HCT116 (cell line): ENCODE measurements at regions not wholly inside any gene's neighbourhood (a gene's known extent, or its start where the extent isn't known, plus 50 kb on each side); places are given as distances from the start of the nearest gene placed in this dataset.
"Not testable (repeated sequence)": the region's sequence is repeated elsewhere in the genome, so short reads cannot be mapped to it uniquely, and the experiment has no call there.

Source experiments
- ATAC-seq: fragments of 200-7000 bp; cut with Tn5 transposase; 2 replicates; pipeline ENCODE4 v1.9.1; 2020; ENCODE audit warnings: mild to moderate bottlenecking, moderate library complexity
- BruUV-seq: library from RNA; stranded (reverse); fragments of 400-500 nt; replicated peaks from 2 replicates; lab custom pipeline; 2021; lab: Mats Ljungman, UMichigan
- CTCF ChIA-PET: fragments of 300-600 bp; sonication (Branson Sonifier 250); formaldehyde crosslinking; loops from one replicate; lab custom pipeline; 2021; ENCODE audit warnings: antibody characterized with exemption; lab: Charles Lee
- POLR2A ChIA-PET: fragments of 300-600, 350-600 bp; sonication (Branson Sonifier 250); formaldehyde crosslinking; loops from one replicate; lab custom pipeline; 2021; ENCODE audit warnings: antibody characterized with exemption; lab: Charles Lee
- RAD21 ChIA-PET, 2 experiments: fragments of 300-600 bp; sonication (Branson Sonifier 250); formaldehyde crosslinking; loops; one replicate each; lab custom pipeline; 2023; ENCODE audit warnings: low total read pairs in 2 of 2; ENCODE audit not compliant: uncharacterized antibody in 2 of 2, unreplicated experiment in 2 of 2, low non-redundant PET in 1 of 2; lab: Charles Lee
- DNase-seq: peaks from one replicate; pipeline ENCODE4 v3.0.0-alpha.2; 2010; ENCODE audit warnings: low read depth, low spot score
- H2AFZ ChIP-seq: fragments of 200-600 bp; shearing (Covaris generic), sonication (generic); 2 replicates; pipeline ENCODE4 v1.6.1; 2017; ENCODE audit warnings: low read depth, mixed run types, mixed read lengths, antibody characterized with exemption, low read length; ENCODE audit not compliant: poor library complexity, severe bottlenecking
- H3K27ac ChIP-seq: 2 replicates; pipeline ENCODE4 v1.5.1; 2012; ENCODE audit warnings: low read depth, low read length
- H3K27me3 ChIP-seq: fragments of 200-600 bp; sonication (generic); 2 replicates; pipeline ENCODE4 v1.6.1; 2016; ENCODE audit warnings: mixed run types, low read length, mixed read lengths; ENCODE audit not compliant: insufficient read depth
- H3K36me3 ChIP-seq, 2 experiments: fragments of 200-500 bp in 1 of 2; fragments of 200-600 bp in 1 of 2; sonication (Bioruptor generic) in 1 of 2; sonication (generic) in 1 of 2; 2 replicates each; pipeline versions ENCODE4 v1.5.1 to v1.6.1; 2014 to 2016; ENCODE audit warnings: low read length in 2 of 2, inconsistent platforms in 1 of 2, mixed read lengths in 1 of 2, mixed run types in 1 of 2; ENCODE audit not compliant: insufficient read depth in 2 of 2, control insufficient read depth in 1 of 2
- H3K4me1 ChIP-seq, 2 experiments: fragments of 200-600 bp in 1 of 2; sonication (generic) in 1 of 2; 2 replicates each; pipeline versions ENCODE4 v1.5.1 to v1.6.1; 2012 to 2017; ENCODE audit warnings: low read length in 2 of 2, inconsistent platforms in 1 of 2, mild to moderate bottlenecking in 1 of 2, mixed read lengths in 1 of 2, mixed run types in 1 of 2, moderate library complexity in 1 of 2; ENCODE audit not compliant: insufficient read depth in 2 of 2, control insufficient read depth in 1 of 2
- H3K4me2 ChIP-seq: fragments of 200-600 bp; sonication (generic); 2 replicates; pipeline ENCODE4 v1.6.1; 2017; ENCODE audit warnings: mixed run types, low read length, mixed read lengths
- H3K4me3 ChIP-seq, 2 experiments: fragments of 200-600 bp in 1 of 2; sonication (generic) in 1 of 2; replicated peaks in 1 of 2; 2 replicates each; pipeline ENCODE4 v1.5.1; 2011 to 2016; ENCODE audit warnings: low read length in 2 of 2, control low read depth in 1 of 2, low read depth in 1 of 2, mild to moderate bottlenecking in 1 of 2, mixed read lengths in 1 of 2, mixed run types in 1 of 2
- H3K79me2 ChIP-seq: fragments of 200-600 bp; sonication (generic); 2 replicates; pipeline ENCODE4 v1.6.1; 2017; ENCODE audit warnings: mild to moderate bottlenecking, mixed run types, low read length, moderate library complexity, mixed read lengths; ENCODE audit not compliant: insufficient read depth
- H3K9ac ChIP-seq: fragments of 200-600 bp; sonication (generic); 2 replicates; pipeline ENCODE4 v1.6.1; 2016; ENCODE audit warnings: low read length, mixed read lengths
- H3K9me2 ChIP-seq: fragments of 200-600 bp; sonication (generic), shearing (Covaris generic); 2 replicates; pipeline ENCODE4 v1.6.1; 2017; ENCODE audit warnings: mixed run types, mild to moderate bottlenecking, moderate library complexity; ENCODE audit not compliant: insufficient read depth
- H3K9me3 ChIP-seq, 2 experiments: fragments of 200-500 bp in 1 of 2; fragments of 200-600 bp in 1 of 2; sonication (Bioruptor generic) in 1 of 2; sonication (generic) in 1 of 2; 2 replicates each; pipeline ENCODE4 v1.6.1; 2014 to 2017; ENCODE audit warnings: low read length in 2 of 2, mixed read lengths in 2 of 2, inconsistent platforms in 1 of 2, low read depth in 1 of 2, mild to moderate bottlenecking in 1 of 2, mixed run types in 1 of 2, moderate library complexity in 1 of 2; ENCODE audit not compliant: control insufficient read depth in 1 of 2, insufficient read depth in 1 of 2
- H4K20me1 ChIP-seq: fragments of 200-600 bp; sonication (generic), shearing (Covaris generic); 2 replicates; pipeline ENCODE4 v1.6.1; 2017; ENCODE audit warnings: mixed run types, mild to moderate bottlenecking, moderate library complexity; ENCODE audit not compliant: insufficient read depth
- RAD21 ChIP-seq: IDR thresholded peaks from 2 replicates; pipeline ENCODE4 v1.6.1; 2012; ENCODE audit warnings: low read depth, mild to moderate bottlenecking
- intact Hi-C: fragments of 100-400 bp; cut with micrococcal nuclease; formaldehyde crosslinking; loops from 2 replicates; pipeline ENCODE4 v1.10.0; 2022

DNA sequence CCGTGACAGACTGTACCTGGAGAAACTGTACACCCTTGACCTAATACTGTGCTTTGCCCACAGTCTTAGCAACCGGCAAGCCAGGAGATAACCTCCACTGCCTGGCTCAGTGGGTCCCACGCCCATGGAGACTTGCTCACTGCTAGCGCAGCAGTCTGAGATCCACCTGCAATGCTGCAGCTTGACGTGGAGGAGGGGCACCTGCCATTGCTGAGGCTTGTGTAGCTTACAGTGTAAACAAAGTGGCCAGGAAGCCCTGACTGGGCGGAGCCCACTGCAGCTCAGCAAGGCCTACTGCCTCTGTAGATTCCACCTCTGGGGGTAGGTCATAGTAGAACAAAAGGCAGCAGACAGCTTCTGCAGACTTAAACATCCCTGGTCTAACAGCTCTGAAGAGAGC, 189.3 kb downstream of the EDEM1 start:
- no peak for DNase-seq
- ChIA-PET POLR2A (no interaction called here), RAD21 (no interaction called here), CTCF (no interaction called here)
- BruUV-seq = no TSS peak
- TF ChIP-seq RAD21 = no peak
- Histone ChIP-seq H3K4me3 (no peak overlapping the region), H3K9ac (no peak overlapping the region), H3K79me2 (no peaks in the 10 kb centered on the region), H3K27ac (no peak overlapping the region), H3K27me3 (no peaks in the 10 kb centered on the region), H3K4me2 (no peak overlapping the region), H3K9me2 (no peaks in the 10 kb centered on the region), H3K9me3 (no peaks in the 10 kb centered on the region), H3K36me3 (no peaks in the 10 kb centered on the region), H4K20me1 (no peaks in the 10 kb centered on the region), H2AFZ (no peak overlapping the region), H3K4me1 (no peaks in the 10 kb centered on the region)
- ATAC-seq = 0 out of 2 replicates have a peak, but pooled peaks have one; percentile 27
- intact Hi-C loops = no loop called here

DNA sequence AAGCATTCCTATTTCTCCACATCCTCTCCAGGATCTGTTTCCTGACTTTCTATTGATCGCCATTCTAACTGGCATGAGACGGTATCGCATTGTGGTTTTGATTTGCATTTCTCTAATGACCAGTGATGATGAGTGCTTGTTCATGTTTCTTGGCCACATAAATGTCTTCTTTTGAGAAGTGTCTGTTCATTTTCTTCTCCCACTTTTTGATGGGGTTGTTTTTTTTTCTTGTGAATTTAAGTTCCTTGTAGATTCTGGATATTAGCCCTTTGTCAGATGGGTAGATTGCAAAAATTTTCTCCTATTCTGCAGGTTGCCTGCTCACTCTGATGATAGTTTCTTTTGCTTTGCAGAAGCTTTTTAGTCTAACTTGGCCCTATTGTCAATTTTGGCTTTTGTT, 191.8 kb downstream of the EDEM1 start:
- H3K36me3 ChIP-seq, CTCF ChIA-PET, H3K9me3 ChIP-seq, H3K9me2 ChIP-seq, ATAC-seq, H3K27me3 ChIP-seq, H3K79me2 ChIP-seq, BruUV-seq, POLR2A ChIA-PET, H3K27ac ChIP-seq, H4K20me1 ChIP-seq, RAD21 ChIA-PET, H2AFZ ChIP-seq, intact Hi-C loops, H3K4me1 ChIP-seq, H3K9ac ChIP-seq, DNase-seq, H3K4me3 ChIP-seq, H3K4me2 ChIP-seq: not testable (repeated sequence)

DNA sequence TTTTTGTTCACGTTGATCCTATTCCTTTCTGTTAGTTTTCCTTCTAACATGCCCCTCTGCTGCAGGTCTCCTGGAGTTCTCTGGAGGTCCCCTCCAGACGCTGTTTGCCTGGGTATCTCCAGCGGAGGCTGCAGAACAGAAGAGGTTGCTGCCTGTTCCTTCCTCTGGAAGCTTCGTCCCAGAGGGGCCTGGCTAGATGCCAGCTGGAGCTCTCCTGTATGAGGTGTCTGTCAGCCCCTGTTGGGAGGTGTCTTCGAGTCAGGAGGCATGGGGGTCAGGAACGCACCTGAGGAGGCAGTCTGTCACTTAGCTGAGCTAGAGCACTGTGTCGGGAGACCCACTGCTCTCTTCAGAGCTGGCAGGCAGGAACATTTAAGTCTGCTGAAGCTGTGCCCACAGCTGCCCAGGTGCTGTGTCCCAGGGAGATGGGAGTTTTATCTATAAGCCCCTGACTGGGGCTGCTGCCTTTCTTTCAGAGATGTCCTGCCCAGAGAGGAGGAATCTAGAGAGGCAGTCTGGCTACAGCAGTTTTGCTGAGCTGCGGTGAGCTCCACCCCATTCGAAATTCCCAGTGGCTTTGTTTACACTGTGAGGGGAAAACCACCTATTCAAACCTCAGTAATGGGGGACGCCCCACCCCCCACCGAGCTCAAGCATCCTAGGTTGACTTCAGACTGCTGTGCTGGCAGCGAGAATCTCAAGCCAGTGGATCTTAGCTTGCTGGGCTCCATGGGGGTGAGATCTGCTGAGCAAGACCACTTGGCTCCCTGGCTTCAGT, 196.2 kb downstream of the EDEM1 start:
- H3K9me2 ChIP-seq, CTCF ChIA-PET, RAD21 ChIA-PET, H3K27me3 ChIP-seq, H4K20me1 ChIP-seq, POLR2A ChIA-PET, H3K9me3 ChIP-seq, intact Hi-C loops, H2AFZ ChIP-seq, H3K4me2 ChIP-seq, H3K9ac ChIP-seq, H3K4me3 ChIP-seq, H3K27ac ChIP-seq, DNase-seq, ATAC-seq, BruUV-seq, H3K79me2 ChIP-seq, H3K36me3 ChIP-seq: not testable (repeated sequence)
- peaks cover 6 to 12% of the 10 kb centered on the region in 2 experiments for H3K4me1 ChIP-seq
